ENCODE measurements at regions not wholly inside any gene's neighbourhood (a gene's known extent, or its start where the extent isn't known, plus 50 kb on each side); places are given as distances from the start of the nearest gene placed in this dataset.

DNA sequence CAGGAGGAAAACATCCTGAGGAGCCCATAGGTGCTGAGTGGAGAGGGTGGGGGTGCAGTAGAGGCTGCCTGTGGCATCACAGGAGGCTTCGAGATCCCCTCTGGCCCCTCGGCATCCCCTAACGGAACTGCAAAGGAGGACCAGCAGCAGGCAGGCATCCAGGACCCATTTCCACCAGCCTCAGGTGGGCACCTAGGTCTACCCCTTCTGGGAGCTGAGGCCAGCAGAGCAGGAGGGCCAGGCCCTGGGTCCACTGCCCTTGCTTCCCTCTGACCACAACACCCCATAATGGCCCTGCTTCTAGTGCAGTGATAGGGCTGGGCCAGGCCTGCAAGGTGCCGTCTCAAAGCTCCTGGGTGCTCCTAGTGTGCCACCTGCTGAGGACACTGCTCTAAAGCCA, 723.0 kb downstream of the PTPRU start:
- no peak overlapping the region for H3K9ac ChIP-seq (ENCODE audit: low read depth in 1 of 2, low read length in 2 of 2)
- no peaks in the 10 kb centered on the region for H3K36me3 ChIP-seq (ENCODE audit: control insufficient read depth in 4 of 4, insufficient read depth in 3 of 4, low read depth in 1 of 4, low read length in 3 of 4)
- WGBS: 91% methylated on average over 4 of the region's 4 CpGs
- H3K27me3 ChIP-seq (ENCODE audit: control insufficient read depth in 4 of 4, insufficient read depth in 4 of 4, low read length in 3 of 4): peaks cover 0 to 3% (median 0%) of the 10 kb centered on the region in 4 donors
- DNase-seq (ENCODE audit: low spot score): no peak
- H3K4me3 ChIP-seq (ENCODE audit: low read depth in 1 of 3, low read length in 3 of 3): no peak overlapping the region
- no peak overlapping the region for H3K27ac ChIP-seq (ENCODE audit: low read depth in 1 of 2, low read length in 2 of 2)
- no peaks in the 10 kb centered on the region for H3K4me1 ChIP-seq (ENCODE audit: control insufficient read depth in 4 of 4, insufficient read depth in 4 of 4, low read length in 3 of 4)
- TF ChIP-seq SP1 (IDR thresholded peaks at IDR 0.05): no peak
- no peak for TF ChIP-seq FOXA2 (IDR thresholded peaks at IDR 0.05)
- TF ChIP-seq, protein P1, sequence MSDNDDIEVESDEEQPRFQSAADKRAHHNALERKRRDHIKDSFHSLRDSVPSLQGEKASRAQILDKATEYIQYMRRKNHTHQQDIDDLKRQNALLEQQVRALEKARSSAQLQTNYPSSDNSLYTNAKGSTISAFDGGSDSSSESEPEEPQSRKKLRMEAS (IDR thresholded peaks at IDR 0.05): no peak
- TF ChIP-seq, protein P2, sequence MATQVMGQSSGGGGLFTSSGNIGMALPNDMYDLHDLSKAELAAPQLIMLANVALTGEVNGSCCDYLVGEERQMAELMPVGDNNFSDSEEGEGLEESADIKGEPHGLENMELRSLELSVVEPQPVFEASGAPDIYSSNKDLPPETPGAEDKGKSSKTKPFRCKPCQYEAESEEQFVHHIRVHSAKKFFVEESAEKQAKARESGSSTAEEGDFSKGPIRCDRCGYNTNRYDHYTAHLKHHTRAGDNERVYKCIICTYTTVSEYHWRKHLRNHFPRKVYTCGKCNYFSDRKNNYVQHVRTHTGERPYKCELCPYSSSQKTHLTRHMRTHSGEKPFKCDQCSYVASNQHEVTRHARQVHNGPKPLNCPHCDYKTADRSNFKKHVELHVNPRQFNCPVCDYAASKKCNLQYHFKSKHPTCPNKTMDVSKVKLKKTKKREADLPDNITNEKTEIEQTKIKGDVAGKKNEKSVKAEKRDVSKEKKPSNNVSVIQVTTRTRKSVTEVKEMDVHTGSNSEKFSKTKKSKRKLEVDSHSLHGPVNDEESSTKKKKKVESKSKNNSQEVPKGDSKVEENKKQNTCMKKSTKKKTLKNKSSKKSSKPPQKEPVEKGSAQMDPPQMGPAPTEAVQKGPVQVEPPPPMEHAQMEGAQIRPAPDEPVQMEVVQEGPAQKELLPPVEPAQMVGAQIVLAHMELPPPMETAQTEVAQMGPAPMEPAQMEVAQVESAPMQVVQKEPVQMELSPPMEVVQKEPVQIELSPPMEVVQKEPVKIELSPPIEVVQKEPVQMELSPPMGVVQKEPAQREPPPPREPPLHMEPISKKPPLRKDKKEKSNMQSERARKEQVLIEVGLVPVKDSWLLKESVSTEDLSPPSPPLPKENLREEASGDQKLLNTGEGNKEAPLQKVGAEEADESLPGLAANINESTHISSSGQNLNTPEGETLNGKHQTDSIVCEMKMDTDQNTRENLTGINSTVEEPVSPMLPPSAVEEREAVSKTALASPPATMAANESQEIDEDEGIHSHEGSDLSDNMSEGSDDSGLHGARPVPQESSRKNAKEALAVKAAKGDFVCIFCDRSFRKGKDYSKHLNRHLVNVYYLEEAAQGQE (IDR thresholded peaks at IDR 0.05): no peak
- TF ChIP-seq JUND (IDR thresholded peaks at IDR 0.05): no peak
- TF ChIP-seq, protein P3, sequence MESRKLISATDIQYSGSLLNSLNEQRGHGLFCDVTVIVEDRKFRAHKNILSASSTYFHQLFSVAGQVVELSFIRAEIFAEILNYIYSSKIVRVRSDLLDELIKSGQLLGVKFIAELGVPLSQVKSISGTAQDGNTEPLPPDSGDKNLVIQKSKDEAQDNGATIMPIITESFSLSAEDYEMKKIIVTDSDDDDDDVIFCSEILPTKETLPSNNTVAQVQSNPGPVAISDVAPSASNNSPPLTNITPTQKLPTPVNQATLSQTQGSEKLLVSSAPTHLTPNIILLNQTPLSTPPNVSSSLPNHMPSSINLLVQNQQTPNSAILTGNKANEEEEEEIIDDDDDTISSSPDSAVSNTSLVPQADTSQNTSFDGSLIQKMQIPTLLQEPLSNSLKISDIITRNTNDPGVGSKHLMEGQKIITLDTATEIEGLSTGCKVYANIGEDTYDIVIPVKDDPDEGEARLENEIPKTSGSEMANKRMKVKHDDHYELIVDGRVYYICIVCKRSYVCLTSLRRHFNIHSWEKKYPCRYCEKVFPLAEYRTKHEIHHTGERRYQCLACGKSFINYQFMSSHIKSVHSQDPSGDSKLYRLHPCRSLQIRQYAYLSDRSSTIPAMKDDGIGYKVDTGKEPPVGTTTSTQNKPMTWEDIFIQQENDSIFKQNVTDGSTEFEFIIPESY (IDR thresholded peaks at IDR 0.05): no peak
- no peak for TF ChIP-seq RXRA (IDR thresholded peaks at IDR 0.05)
- TF ChIP-seq YY1 (IDR thresholded peaks at IDR 0.05): no peak
- H3K9me3 ChIP-seq (ENCODE audit: control insufficient read depth in 4 of 4, low read length in 3 of 4): no peaks in the 10 kb centered on the region

DNA sequence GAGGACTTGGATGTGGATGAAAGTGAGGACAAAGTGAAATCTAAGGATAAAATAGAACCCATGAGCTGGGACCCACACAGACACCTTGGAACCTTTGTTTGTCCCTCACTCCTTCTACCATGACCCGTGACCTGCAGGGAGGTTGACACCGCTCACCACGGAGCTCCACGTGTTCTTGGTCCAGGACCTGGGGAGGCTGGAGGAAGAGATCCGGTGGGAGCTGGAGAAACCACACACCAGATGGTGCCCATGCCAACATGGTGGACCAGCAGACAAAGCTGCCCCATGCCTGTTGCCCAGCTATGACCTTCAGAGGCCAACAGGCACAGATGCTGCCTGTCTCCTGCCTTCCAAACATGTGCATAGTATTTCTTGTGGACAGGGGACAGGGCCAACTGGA, 721.9 kb downstream of the PTPRU start:
- Histone ChIP-seq H3K36me3 (ENCODE audit: control insufficient read depth in 4 of 4, insufficient read depth in 3 of 4, low read depth in 1 of 4, low read length in 3 of 4) (no peaks in the 10 kb centered on the region), H3K4me1 (ENCODE audit: control insufficient read depth in 4 of 4, insufficient read depth in 4 of 4, low read length in 3 of 4) (no peaks in the 10 kb centered on the region), H3K9me3 (ENCODE audit: control insufficient read depth in 4 of 4, low read length in 3 of 4) (no peaks in the 10 kb centered on the region), H3K27ac (ENCODE audit: low read depth in 1 of 2, low read length in 2 of 2) (no peak overlapping the region), H3K4me3 (ENCODE audit: low read depth in 1 of 3, low read length in 3 of 3) (no peak overlapping the region), H3K9ac (ENCODE audit: low read depth in 1 of 2, low read length in 2 of 2) (no peak overlapping the region), H3K27me3 (ENCODE audit: control insufficient read depth in 4 of 4, insufficient read depth in 4 of 4, low read length in 3 of 4) (peaks cover 0 to 3% (median 0%) of the 10 kb centered on the region in 4 donors)
- no peak for TF ChIP-seq HNF4A (conservative IDR thresholded peaks at IDR 0.05)
- WGBS: 78% methylated on average over 5 of the region's 5 CpGs
- DNase-seq (ENCODE audit: low spot score): no peak

DNA sequence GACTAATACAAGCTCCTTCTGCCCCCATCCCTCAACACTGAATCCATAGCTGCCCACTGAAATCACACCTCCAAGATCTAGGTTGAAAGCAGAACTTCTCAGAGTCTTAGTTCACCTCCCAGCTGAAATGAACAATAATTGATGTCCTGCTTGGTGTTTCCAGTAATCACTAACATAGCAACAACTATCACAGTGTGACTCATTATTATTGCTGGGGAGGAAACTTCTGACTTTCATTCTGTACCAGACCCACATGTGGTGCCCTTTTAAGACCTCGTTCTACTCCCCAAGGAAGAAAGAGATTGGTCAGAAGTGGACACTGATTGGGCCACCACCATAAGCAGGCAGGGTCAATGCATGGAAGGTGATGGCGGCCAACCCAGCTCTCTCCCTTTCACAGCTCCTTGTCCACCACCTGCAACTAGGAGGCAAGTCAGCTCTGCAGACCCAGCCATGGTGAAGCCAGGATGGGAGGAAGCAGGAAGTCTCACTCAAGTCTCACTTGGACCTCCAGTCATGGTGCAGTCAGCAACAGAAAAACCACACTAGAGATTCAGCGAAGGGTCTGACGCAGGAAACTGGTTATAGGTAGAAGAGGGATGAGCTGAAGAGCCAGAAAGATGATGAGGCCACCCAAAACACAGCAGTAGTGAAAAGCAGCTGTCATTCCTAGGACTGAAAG, 720.2 kb downstream of the PTPRU start:
- no peaks in the 10 kb centered on the region for H3K4me1 ChIP-seq (ENCODE audit: control insufficient read depth in 4 of 4, insufficient read depth in 4 of 4, low read length in 3 of 4)
- no peak for DNase-seq (ENCODE audit: low spot score)
- peaks cover 0 to 3% (median 0%) of the 10 kb centered on the region in 4 donors for H3K27me3 ChIP-seq (ENCODE audit: control insufficient read depth in 4 of 4, insufficient read depth in 4 of 4, low read length in 3 of 4)
- no peak overlapping the region for H3K27ac ChIP-seq (ENCODE audit: low read depth in 1 of 2, low read length in 2 of 2)
- 81% methylated on average over 4 of the region's 4 CpGs for WGBS
- no peak overlapping the region for H3K9ac ChIP-seq (ENCODE audit: low read depth in 1 of 2, low read length in 2 of 2)
- no peak overlapping the region for H3K4me3 ChIP-seq (ENCODE audit: low read depth in 1 of 3, low read length in 3 of 3)
- H3K9me3 ChIP-seq (ENCODE audit: control insufficient read depth in 4 of 4, low read length in 3 of 4): no peaks in the 10 kb centered on the region
- no peaks in the 10 kb centered on the region for H3K36me3 ChIP-seq (ENCODE audit: control insufficient read depth in 4 of 4, insufficient read depth in 3 of 4, low read depth in 1 of 4, low read length in 3 of 4)
- TF ChIP-seq, protein P2 (IDR thresholded peaks at IDR 0.05): no peak
- TF ChIP-seq FOXA1 (IDR thresholded peaks at IDR 0.05) (no peak), GABPA (IDR thresholded peaks at IDR 0.05 in 1 of 2, conservative IDR thresholded peaks at IDR 0.05 in 1 of 2) (no peak), SP1 (IDR thresholded peaks at IDR 0.05) (no peak), NR2F2 (IDR thresholded peaks at IDR 0.05) (no peak), FOXA2 (IDR thresholded peaks at IDR 0.05) (no peak), HNF4A (conservative IDR thresholded peaks at IDR 0.05) (no peak), JUND (IDR thresholded peaks at IDR 0.05) (no peak), RXRA (IDR thresholded peaks at IDR 0.05) (no peak), YY1 (IDR thresholded peaks at IDR 0.05) (no peak), TAF1 (conservative IDR thresholded peaks at IDR 0.05) (no peak)
- TF ChIP-seq, protein P4, sequence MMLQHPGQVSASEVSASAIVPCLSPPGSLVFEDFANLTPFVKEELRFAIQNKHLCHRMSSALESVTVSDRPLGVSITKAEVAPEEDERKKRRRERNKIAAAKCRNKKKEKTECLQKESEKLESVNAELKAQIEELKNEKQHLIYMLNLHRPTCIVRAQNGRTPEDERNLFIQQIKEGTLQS (IDR thresholded peaks at IDR 0.05): no peak
- TF ChIP-seq, protein P1 (IDR thresholded peaks at IDR 0.05): no peak
- TF ChIP-seq, protein P3 (IDR thresholded peaks at IDR 0.05): no peak
